CD4-positive, alpha-beta T cell treated with Interferon alpha-2 for 1 hour (primary cell): ENCODE measurements at regions not wholly inside any gene's neighbourhood (a gene's known extent, or its start where the extent isn't known, plus 50 kb on each side); places are given as distances from the start of the nearest gene placed in this dataset.
"Not testable (repeated sequence)": the region's sequence is repeated elsewhere in the genome, so short reads cannot be mapped to it uniquely, and the experiment has no call there.

Experiments used
- DNase-seq, 2 donors: peaks; one replicate each; pipeline ENCODE4 v3.0.0-alpha.2; 2020 to 2022

DNA sequence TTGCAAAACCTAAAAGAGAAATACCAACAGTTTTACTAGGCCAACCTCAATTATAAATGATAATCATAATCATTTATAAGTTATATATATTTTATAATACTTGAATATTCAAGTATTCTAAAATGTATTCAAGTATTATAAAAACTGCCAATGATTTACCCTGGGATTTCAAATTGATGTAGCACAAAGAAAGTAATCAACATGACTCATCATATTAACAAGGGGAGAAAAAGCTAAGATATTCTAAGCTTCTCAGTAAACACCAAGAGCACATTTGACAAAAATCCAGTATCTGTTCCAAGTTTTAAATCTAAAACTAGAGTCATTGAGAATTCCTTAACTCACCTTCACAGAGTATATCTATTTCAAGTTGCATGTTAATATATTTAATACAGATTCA is 56.1 kb downstream of the CAPZA3 start:
- no peak for DNase-seq

DNA sequence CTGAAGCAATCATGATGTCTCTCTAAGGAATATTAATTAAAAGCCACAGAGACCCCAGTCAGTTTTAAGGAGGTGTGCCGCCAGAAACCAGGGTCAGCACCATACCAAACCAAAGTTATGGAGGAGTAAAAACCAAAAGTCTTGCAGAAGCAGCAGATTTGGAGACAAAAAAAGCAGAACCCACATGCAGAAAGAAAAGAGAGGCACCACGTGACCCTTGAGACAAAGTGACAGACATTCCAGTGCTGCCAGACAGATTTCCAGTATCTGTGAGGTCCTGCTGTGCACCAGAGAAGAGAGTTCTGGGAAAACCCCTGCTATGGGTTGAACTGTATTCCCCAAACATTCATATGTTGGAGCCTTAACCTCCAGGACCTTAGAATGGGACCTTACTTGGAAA is 59.7 kb downstream of the CAPZA3 start:
- no peak for DNase-seq

DNA sequence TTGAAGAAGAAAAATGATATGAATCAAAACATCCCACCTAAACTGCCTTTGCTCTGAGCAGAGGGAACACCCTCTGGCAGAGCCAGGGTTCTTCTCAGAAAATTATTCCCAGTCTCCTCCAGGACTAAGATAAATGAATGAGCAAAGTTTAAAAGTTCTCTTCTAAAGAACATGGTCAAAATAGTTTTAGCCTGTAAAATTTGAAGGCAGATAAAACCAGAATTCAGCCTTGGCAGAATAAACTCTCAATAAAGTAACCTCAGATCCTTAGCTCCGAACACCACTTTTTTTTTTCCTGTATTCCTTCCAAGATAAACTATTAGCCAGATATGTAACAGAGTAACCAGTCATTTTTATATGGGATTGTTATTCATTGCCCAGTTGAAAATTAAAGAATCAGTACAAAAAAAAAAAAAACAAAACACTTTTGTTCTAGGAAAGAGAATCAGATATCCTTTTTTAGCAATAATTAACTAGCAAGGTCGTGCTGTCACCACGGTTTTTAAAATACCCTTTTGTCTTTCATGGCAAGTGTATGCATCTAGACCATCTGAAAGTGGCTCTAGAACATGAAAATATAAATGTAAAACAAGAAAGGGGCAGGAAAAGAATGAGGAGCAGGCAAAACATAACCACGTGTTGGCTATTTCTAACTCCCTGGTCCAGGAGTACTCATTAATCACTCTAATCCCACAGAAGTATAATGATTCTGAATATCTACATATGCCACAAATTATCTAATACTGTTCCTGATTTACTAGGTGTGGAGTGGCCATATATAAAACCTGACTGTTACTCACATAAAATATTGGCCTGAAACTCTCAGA is 60.8 kb downstream of the CAPZA3 start:
- no peak for DNase-seq

DNA sequence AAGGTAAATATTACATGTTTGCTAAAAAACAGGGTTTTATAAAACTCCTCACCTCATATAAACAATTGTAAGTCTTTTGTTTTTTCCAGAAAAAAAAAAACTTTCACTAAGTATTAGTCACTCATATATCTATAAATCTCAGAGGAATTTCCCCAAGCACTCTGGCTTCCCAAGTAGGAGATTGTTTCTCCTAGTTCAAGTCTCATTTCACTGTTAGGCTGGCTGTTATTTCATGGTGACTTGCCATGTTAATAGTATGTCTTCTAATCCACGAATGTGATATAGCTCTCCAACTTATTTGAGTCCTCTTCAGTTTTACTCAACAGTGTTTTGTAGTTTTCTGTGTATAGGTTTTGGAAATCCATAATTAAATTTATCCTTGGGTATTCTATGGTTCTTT is 61.6 kb downstream of the CAPZA3 start:
- no peak for DNase-seq

DNA sequence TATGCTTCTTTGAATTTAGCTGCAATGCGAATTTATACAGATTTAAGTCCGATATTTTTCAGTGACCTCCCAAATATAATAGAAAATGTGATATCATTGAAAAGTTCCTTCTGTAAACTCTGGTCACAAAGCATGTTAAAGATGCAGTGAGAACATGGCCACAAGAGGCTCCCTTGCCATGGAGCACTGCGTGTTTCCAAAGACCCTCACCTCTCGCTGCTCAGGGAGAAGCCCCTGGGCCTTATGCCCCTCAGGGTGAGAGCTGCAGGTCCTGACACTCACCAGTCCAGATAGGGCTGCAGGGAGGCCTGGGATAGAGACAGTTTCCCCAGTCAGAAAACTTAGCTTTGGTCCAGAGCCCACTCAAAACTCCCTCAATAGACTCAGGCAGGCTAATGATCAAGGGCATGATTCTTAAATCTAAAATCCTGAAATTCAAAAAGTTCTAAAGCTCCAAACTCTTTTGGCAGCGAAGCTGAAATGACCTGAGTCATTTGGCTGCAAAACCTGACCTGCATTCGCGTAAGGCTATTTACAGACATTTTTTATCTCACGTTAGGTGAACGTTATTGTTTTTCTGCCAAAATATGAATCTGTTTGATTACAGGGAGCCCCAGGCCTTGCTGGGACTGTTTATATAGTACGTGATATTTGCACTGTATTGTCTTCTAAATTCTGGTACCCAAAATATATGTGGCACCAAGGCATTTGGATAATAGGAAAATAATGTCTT is 67.8 kb downstream of the CAPZA3 start:
- no peak for DNase-seq

DNA sequence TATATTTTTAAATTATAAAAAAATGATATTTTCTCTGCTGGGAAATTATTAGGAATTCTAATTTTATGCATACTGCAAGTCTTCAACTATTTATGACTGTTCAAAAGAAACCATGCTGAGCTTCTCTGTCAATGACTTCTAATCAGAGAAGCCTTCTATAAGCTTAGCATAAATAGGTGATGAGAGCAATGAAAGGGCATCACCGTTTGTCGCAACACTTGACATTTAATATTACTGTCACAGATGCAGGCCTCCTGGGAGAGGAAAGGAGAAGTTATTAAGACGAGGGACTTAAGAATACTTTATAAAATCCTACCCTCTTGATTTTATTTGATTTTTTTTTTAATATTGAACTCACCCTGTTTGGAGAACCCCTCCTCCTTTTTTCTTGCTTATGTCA is 69.8 kb downstream of the CAPZA3 start:
- DNase-seq = no peak

DNA sequence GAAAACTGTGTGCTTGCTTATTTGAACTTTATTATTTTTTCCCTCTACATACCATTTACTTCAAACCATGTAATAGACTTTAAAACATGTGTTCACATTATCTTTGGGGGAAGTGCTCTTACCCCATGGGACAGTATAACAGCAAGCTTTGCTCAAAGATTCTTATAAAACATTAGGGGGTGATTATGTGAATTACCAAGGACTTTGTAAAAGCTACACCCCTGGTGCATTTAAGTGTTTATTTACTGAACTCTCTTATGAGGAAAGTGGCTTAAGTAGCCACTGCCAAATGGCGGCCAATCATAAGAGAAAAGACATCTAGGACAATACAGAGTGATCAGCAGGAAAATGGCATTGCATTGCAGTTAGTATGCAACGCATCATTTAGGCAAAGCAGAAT is 70.3 kb downstream of the CAPZA3 start:
- no peak for DNase-seq

DNA sequence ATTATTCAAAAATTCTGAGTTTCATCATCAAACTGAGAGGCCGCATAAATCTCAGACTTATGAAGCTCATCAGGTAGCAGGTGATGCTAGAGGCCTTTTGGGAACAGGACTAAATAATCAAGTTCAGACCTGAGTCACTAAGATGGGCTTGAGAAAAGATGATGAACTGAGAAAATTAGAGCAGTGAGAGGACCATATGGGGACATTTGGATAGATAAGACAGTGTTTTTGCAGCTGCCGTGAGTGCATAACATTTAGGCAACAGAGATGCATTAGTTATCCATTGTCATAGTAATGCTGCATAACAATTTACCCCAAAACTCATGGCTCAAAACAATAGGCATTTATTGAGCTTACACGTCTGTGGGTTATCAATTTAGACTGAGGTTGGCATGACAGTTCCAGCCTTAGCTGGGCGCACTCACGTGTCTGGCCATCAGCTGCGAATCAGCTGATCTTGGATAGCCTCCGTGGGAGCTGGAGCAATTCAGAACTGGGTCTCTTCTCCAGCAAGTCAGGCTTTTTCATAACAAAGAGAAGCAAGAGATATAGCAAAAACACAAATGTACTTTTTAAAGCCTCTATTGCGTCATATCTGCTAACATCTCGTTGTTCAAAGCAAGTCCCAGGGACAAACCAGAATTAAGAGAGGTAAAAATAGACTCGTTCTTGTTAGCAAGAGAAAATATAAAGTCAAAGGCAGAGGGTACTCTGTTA is 72.8 kb downstream of the CAPZA3 start:
- no peak for DNase-seq

DNA sequence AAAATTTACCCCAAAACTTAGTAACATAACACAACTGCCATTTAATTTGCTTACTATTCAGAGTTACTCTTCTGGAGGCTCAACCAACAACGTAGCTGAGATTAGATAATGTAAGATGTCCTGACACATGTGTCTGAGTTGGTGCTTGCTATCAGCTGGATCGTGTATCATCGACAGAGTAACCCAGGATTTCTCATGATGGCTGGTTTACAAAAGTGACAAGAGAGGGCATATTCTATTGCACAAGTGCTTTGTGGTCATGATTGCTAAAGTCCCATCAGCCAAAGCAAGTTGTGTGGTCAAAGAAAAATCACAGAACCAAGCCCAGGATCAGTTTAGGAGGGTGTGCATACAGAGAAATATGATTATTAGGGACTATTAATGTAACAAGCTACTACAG is 73.4 kb downstream of the CAPZA3 start:
- DNase-seq = no peak

DNA sequence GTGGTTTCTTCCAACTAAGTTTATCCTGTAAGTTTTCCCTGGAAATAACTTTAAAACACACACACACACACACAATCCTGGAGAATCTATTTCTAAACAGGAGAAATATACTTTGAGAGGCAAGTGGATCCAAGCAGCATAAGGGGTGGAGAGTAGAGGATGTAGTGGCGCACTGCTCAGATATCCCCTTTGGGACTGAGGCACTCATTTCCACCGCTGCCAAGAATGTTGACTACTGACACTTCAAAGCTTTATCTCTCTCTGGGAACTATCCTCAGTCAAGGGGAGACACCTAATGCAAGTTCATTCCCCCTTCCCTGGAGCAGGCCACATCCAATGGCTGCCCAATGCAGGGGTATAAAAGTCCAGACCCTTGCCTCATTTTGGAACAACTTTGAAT is 75.8 kb downstream of the CAPZA3 start:
- no peak for DNase-seq

DNA sequence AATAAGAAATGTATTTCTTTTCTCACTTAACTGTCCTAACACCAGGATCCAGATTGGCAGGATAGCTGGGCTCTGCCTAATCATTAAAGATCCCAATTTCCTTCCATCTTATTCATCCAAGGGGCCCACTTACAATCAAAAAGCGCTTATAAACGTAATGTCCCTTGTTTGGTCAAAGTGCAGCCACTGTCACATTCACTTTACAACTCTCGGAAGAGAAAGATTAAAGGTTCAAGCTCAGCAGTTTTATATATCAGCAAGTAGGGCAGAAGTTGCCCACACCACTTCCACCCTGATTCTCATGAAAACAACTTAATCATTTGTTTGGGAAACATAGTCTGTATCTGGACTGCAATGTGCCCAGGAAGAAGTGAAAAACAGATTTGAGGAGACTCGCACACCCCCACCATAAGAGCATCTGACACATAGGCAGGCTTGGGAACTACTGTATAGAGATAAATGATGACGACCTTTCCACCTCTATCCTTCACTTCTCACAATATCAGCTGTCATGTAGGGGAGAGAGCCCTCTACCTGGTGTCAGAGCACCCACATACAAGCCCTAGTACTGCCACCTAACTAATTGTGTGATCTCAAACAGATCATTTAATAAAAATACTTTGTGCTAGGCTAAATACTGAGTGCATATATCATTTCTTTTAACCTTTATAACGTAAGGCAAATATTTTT is 80.8 kb downstream of the CAPZA3 start:
- no peak for DNase-seq

DNA sequence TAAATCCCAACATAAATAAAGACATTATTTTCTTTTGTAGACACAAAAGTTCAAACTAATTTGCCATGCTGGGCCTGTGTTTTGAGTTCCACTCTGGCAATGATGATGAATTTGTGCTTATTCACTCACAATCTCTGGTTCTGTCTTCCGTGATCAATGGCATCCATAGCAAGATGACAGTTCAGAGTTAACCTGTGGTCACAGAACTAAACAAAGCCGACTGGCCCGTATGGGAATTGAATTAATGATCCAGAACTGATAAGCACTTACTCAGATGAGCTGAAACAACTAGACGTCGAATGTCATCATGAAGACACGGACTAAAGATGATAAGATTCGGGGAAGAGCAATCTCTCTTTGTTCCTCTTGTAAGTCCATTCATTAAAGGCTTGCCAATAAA is 81.6 kb downstream of the CAPZA3 start:
- no peak for DNase-seq

DNA sequence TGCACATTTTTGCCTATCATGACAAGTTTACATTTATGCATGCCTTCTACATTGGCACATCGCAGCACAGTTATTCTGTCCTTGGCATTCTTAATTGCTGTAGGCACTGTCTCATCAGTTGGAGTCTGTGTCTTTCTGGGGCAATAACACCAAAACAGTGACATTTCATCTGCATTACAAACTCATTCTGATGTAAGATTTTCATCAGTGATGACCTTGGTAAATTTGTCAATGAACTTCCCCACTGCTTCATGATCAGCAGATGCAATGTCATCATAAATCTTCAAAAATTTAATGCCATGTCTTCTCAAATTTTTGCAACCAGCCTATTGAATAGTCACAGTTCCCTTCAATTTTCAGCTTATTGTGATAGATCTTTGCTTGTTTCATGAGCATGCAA is 85.5 kb downstream of the CAPZA3 start:
- DNase-seq = no peak

DNA sequence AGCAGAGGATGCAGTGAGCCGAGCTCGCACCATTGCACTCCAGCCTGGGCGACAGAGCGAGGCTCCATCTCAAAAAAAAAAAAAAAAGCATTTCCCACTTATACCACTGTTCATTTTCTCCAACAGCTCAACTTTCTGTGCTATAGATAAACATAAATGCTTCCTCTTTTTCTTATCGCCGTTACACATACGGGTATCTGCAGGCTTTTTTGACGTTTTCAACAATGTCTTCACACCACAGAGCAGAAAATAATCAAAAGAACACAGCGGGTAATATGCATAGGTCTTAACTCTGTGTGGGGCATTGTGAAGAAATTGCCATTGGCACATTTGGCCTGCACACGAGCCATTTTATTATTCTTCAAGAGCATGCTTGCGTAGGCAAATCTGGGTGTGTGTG is 86.4 kb downstream of the CAPZA3 start:
- DNase-seq = no peak

DNA sequence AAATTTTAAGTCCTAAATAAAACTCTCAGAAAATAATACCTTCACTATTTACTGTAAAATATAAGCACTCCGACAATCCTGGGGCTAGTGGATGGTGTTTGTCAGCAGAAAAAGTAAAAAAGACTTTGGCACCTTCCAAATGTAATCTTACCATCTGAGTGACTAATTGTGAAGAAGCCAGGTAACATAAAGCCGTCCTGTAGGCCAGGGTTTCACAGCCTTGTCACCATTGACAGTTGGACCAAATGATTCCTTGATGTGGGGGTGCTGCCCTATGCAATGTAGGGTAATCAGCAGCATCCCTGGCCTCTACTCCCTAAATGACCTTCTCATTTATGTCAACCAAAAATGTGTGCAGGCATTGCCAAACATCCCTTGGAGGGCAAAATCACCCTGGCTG is 87.2 kb downstream of the CAPZA3 start:
- DNase-seq = no peak

DNA sequence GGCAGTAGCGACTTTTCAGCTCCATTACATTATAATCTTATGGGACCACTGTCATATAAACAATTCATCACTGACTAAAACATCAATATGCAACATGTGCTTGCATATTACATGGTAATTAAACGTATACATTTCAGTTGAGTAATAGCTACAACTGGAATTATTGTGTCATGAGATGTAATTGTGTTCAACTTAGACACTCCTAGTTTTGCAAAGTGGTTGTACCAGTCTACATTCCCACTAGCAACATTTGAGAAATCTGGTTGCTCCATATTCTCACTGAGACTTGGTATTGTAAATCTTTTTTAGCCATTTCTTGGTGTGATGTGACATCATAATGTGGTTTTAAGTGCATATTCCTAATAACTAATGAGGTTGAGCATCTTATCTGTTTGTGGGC is 90.0 kb downstream of the CAPZA3 start:
- DNase-seq = no peak

DNA sequence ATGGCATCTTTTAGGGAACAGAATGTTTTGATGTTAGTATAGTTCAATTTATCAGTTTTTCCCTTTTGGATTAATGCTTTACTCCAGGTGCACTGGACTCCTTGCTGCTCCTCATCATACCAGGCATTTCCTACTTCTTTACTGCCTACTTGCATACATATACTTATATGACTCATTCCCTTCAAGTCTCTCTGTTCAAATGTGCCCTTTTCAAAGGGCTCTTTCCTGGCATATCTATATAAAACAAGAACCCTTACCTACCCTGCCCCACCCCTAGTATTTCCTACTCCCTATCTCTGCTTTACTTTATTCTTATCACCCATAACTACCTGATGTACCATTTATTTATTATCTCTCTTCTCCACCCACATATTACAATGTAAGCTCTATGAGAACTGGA is 90.6 kb downstream of the CAPZA3 start:
- DNase-seq = no peak

DNA sequence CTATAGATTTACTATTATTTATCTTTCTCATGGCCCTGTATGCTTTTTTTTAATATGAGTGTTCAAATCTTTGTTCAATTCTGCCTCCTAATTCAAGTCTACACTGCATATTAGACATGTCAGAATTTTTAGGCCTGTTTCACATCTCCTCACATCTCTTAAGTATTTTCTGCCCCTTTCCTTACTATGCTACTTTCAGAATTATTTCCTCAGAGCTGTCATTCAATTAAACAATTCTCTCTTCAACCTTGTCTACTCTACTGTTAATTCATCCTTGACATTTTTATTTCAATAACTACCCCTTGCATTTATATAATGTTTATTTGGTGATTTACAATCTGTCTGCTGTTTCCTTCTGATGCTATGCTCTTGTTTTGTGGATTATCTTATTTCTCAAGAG is 91.1 kb downstream of the CAPZA3 start:
- DNase-seq = no peak

DNA sequence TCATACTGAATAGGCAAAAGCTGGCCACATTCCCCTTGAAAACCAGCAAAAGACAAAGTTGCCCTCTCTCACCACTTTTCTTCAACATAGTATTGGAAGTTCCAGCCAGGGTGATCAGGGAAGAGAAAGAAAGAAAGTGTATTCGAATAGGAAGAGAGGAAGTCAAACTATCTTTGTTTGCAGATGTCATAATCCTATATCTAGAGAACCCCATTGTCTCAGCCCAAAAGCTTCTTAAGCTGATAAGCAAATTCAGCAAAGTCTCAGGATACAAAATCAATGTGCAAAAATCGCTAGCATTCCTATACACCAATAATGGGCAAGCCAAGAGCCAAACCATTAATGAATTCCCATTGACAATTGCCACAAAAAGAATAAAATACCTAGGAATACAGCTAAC is 95.0 kb downstream of the CAPZA3 start:
- not testable (repeated sequence) for DNase-seq

DNA sequence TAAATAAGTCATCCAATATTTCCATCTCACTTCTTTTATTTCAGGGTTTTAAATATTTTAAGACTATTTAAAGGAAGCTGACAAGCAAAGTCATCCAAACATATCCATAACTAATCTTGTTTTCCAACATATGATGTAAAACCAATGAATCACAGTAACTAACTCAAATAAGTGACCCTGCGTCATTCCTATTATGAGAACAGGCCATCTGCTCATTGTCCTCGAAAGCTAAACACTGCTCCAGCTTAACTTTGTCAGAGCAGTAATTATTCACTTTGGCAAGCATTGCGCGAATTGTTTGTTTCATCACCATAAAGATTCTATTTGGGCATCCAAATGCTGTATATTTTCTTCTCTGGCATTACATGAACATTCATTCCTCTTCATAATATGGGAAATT is 99.1 kb downstream of the CAPZA3 start:
- DNase-seq = no peak

DNA sequence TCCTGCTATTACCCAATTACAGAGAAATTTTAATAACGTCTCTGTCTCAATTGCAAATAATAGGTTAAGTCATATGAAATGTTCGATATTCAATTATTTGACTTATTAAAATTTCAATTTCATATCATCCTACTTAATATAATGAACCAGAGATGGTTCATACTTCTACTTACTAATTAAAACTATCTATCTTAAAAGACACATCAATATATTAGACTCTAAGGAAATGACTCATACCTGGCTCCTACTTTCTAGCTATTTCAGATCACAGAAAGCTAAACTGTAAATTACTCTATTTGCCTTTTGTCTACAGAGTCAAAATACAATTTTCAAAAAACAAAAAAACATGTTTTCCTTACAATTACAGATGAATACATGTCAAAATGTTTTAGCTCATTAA is 99.6 kb downstream of the CAPZA3 start:
- no peak for DNase-seq

DNA sequence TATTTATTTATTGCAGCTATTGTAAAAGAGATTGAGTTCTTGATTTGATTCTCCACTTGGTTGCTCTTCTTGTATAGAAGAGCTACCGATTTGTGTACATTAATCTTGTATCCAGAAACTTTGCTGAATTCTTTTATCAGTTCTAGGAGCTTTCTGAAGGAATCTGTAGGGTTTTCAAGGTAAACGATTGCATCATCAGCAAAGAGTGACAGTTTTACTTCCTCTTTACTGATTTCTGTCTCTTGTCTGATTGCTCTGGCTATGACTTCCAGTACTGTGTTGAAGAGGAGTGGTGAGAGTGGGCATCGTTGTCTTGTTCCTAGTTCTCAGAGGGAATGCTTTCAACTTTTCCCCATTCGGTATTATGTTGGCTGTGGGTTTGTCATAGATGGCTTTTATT is 103.1 kb downstream of the CAPZA3 start:
- DNase-seq = not testable (repeated sequence)

DNA sequence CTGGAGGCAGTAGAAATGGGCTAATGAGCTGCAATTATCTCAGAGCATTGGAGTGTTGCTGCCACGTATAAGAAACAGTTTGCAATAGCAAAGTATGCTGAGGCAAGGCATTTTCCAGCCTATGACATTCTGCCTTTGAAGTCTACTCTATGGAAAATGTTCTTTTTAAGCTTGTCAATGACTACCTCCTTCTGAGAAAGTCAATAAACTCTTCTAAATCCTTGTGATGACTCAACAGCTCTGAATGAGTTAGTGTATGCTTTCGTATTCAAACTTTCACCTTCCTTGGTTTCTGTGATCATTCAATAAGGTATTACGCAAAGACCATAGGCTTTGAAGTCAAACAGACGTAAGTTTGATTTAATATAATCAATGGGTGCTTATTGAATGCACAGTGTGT is 111.2 kb downstream of the CAPZA3 start:
- DNase-seq = no peak
